Mucosa of descending colon (tissue), 3 donors: ENCODE measurements at regions not wholly inside any gene's neighbourhood (a gene's known extent, or its start where the extent isn't known, plus 50 kb on each side); places are given as distances from the start of the nearest gene placed in this dataset.
"Not testable (repeated sequence)": the region's sequence is repeated elsewhere in the genome, so short reads cannot be mapped to it uniquely, and the experiment has no call there.

ENCODE experiments used
- ATAC-seq: fragments of 200-7000 bp; cut with Tn5 transposase; one replicate; pipeline ENCODE4 v1.9.1; 2020; ENCODE audit warnings: mild to moderate bottlenecking, moderate library complexity
- DNase-seq, 3 donors: peaks; one replicate each; pipeline ENCODE4 v3.0.0-alpha.2; 2020
- H3K36me3 ChIP-seq: fragments of 200-600 bp; one replicate; pipeline ENCODE4 v1.8.0; 2021; ENCODE audit warnings: low read depth, mild to moderate bottlenecking
- H3K4me1 ChIP-seq: fragments of 200-600 bp; one replicate; pipeline ENCODE4 v1.8.0; 2021; ENCODE audit warnings: low read depth, mild to moderate bottlenecking
- H3K4me3 ChIP-seq: fragments of 200-600 bp; one replicate; pipeline ENCODE4 v1.8.0; 2021; ENCODE audit warnings: mild to moderate bottlenecking
- H3K9me3 ChIP-seq: fragments of 200-600 bp; one replicate; pipeline ENCODE4 v1.8.0; 2021; ENCODE audit warnings: mild to moderate bottlenecking
- intact Hi-C, 2 donors: fragments of 100-400 bp; cut with DNase I in 1 of 2; cut with micrococcal nuclease in 1 of 2; formaldehyde crosslinking; loops; one replicate each; pipeline versions ENCODE4 v1.11.0 to v1.11.1; 2022; cut with DNase I, micrococcal nuclease
- TF ChIP-seq, protein P1 (sequence below): fragments of 200-600 bp; IDR thresholded peaks from one replicate; pipeline ENCODE4 v1.8.0; 2022; ENCODE audit warnings: antibody characterized with exemption, mild to moderate bottlenecking
- donor health status: DM: no; HTN: no; CAD: no; lungs with moderate emphysema.
- donor health status: DM: no; HTN: no; CAD: no.
- donor health status: DM: no; HTN: yes; CAD: no.

DNA sequence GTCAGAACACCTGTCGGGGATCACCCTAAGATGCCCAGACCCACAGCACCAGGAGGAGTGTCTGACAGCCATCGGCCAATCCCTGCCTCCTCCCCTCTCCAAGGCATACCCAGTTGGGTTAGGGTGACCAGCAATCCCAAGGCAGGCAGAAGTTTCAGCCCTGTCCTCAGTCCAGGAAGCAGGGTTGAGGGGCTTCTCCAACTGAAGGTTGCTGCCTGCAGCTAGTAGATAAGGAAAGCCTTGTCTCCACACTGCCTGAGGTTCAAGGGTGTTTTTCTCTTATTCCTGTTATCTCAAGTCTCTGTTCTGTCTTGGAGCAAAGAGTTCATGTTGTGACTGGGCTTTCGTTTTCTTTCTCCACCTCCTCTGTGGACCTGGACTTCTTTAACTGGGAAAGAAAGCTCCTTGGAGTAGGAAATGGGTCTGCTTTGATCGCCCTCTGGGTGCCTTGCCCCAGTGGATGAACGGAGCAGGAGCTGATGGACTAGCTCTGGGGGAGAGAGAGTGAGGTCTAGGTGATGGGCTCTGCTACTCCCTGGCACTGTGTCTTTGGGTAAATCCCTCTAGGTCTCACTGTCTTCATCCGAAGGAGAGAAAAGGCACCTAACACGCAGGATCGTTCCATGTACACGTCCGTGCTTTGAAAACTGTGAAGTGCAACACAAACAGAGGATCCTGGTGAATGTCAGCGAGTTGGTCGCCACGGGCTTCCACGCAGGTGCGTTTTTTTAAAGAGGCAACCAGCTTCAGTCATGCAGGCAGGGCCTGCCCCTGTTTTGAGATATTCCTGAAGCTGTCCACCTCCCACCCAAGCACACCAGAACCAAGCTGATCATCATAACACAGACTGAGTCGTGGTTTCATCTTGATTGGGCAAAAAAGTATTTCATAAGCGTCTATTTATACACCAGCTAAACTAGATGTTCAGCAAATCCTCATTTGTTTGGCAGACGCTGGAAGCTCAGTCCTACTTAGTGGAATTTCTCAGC lies 52.5 kb upstream of the FOXN3 start:
- intact Hi-C loops: no loop called here
- H3K4me1 ChIP-seq: no peaks in the 10 kb centered on the region
- DNase-seq (no peak), ATAC-seq (no peak)
- TF ChIP-seq, protein P1, sequence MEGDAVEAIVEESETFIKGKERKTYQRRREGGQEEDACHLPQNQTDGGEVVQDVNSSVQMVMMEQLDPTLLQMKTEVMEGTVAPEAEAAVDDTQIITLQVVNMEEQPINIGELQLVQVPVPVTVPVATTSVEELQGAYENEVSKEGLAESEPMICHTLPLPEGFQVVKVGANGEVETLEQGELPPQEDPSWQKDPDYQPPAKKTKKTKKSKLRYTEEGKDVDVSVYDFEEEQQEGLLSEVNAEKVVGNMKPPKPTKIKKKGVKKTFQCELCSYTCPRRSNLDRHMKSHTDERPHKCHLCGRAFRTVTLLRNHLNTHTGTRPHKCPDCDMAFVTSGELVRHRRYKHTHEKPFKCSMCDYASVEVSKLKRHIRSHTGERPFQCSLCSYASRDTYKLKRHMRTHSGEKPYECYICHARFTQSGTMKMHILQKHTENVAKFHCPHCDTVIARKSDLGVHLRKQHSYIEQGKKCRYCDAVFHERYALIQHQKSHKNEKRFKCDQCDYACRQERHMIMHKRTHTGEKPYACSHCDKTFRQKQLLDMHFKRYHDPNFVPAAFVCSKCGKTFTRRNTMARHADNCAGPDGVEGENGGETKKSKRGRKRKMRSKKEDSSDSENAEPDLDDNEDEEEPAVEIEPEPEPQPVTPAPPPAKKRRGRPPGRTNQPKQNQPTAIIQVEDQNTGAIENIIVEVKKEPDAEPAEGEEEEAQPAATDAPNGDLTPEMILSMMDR: no peak
- no peaks in the 10 kb centered on the region for H3K9me3 ChIP-seq
- H3K36me3 ChIP-seq: no peaks in the 10 kb centered on the region
- H3K4me3 ChIP-seq: no peak overlapping the region

- no peak for DNase-seq
- Histone ChIP-seq H3K9me3 (no peaks in the 10 kb centered on the region), H3K36me3 (no peaks in the 10 kb centered on the region), H3K4me1 (no peaks in the 10 kb centered on the region), H3K4me3 (no peak overlapping the region)
- TF ChIP-seq, protein P1: no peak
- intact Hi-C loops: no loop called here
- no peak for ATAC-seq
Measured at GRCh38 chr14:89468566-89468965, 51.5 kb upstream of the FOXN3 start.

DNA sequence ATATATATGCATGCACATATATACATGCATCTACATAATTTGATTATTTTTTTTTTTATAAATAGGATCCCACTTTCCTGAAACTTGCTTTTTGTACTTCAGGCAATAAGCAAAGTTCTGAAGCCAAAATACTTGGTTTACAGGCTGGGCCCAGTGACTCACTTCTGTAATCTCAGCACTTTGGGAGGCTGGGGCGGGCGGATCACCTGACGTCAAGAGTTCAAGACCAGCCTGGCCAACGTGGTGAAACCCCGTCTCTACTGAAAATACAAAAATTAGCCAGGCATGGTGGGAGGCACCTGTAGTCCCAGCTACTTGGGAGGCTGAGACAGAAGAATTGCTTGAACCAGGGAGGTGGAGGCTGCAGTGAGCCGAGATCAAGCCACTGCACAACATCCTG lies 51.0 kb upstream of the FOXN3 start:
- H3K36me3 ChIP-seq, H3K4me3 ChIP-seq, H3K4me1 ChIP-seq, intact Hi-C loops, ATAC-seq, H3K9me3 ChIP-seq, DNase-seq: not testable (repeated sequence)

DNA sequence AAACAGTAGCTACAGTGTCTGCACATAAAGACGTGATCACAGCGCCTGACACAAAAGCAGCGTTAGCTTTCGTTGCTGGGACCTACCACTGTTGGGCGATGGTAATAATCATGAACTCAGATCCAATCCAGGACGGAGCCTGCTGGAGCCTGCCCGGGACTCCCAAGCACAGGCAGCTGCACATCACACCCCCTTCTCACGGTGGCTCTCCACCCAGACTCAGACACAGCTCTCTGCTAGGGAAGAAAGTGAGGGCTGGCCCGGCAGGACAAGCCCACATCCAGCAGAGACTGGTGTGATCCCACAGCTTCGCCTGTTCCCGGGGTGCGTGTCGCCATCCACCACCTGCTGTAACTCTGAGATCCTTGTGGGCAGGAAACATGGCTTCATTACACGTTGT lies 49.9 kb upstream of the FOXN3 start:
- TF ChIP-seq, protein P1: no peak
- DNase-seq (no peak), ATAC-seq (no peak)
- Histone ChIP-seq H3K4me1 (no peaks in the 10 kb centered on the region), H3K36me3 (no peaks in the 10 kb centered on the region), H3K4me3 (no peak overlapping the region), H3K9me3 (no peaks in the 10 kb centered on the region)
- intact Hi-C loops: no loop called here
